SIG-M5 (cell line): ENCODE measurements at regions not wholly inside any gene's neighbourhood (a gene's known extent, or its start where the extent isn't known, plus 50 kb on each side); places are given as distances from the start of the nearest gene placed in this dataset.

Experiments used
- DNase-seq: peaks from one replicate; lab custom pipeline; 2025; lab: John Stamatoyannopoulos, UW

DNA sequence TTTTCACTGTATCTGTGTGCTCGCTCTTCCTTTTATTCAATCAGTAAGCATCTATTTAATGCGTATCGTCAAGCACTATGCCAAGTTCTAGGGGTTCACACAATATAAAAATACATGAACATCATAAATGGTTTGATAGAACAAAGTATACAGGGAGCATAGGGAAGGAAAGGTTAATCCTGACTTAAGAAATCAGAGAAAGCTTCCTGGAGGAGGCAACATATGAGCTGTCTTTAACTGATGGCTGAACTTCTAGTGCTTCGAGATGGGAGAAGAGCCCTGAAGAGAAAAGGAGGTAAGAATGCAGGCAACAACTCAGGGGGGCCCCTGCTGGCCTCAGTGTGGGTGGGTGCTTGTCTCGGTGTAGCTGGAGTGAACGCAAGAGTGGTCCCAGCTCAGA, 63.6 kb upstream of the GALNT2 start:
- DNase-seq: no peak

DNA sequence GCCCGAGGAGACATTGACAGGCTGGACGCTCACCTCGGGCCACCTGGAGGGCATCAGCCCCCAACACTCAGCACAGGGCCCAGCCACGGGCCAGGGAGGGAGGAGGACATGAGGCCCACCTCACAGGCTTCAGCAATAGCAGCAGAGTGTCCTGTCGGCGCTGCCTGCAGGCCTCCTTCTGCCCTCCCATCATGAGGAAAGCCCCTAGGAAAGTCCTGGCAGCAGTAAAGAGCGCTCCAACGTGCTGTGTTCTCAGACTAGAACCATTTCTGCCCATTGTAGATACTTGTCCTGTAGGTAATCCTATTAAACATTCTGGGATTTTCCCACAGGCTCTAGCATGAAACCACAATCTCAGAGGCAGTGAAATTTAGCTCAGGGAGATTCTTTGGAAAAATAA, 62.0 kb upstream of the GALNT2 start:
- DNase-seq: no peak

DNA sequence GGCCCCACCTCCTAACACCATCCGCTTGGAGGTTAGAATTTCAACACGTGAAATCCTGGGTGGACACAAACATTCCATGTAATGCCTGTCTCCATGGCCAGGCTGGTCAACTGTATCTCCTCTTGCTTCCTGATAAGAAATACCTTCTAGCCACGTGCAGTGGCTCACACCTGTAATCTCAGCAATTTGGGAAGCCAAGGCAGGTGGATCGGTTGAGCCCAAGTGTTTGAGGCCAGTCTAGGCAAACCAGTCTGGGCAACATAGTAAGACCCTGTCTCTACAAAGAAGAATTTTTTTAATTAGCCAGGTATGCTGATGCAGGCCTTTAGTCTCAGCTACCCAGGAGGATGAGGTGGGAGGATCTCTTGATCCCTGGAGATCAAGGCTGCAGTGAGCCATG, 58.3 kb upstream of the GALNT2 start:
- no peak for DNase-seq

DNA sequence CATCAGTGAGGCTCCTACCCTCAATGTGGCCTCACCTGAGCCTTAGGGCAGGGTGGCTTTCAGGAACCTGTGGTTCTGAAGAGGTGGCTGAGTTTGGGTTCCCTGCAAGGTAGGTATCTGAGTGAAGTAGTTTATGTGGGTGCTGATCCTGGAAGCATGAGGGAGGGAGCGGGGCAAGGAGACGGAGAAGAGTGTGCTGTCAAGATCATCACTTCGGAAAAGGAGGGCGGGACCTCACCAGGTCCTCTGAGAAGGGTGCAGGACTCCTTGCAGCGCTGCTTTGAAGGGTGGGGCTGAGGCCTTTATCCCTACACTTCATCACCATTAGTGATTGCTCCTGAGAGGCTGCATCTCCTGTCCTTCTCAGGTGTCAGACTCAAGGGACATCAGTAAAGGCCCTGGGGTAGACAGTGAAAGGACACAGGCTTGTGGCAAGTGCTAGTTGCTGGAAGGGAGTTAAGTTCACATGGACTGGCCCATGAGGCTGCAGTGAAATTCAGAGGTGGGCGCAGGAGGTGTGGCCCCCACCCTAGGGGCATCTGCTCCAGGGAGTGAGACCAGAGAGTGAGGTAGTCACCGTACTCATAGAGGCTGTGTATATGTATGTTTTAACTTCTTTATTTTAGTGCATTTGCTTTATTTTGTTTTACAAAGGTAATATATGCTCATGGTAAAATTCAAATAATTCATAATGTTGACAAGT, 57.3 kb upstream of the GALNT2 start:
- no peak for DNase-seq

DNA sequence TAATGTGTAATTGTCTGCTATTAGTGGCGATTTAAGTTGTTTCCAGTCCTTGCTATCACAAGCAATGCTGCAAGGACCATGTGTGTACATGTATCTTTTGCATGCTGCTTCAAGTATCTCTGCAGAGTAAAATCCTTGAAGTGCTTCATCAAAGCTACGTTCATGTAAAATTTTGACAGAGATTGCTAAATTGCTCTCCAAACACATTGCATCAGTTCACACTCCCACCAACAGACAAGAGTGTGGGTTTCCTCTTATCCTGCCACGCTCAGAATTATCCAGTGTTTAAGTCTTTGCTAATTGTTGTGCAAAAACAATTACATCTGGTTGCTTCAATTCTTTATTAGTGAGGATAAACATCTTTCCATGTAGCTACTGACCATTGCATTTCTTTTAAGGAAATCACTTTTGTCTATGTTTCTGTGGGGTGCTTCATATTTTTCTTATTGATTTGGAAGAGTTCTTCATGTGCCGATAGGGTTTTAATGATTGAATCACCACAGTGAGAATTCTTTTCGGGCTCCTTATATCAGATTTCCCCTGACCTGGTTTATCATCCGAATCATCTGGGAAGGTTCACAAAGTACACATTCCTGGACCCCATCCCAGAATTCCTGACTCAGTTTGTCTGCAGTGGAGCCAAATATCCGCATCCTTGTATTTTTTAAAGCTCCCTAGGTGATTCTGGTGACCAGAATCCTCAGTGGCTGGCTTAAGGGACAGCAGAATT, 56.3 kb upstream of the GALNT2 start:
- DNase-seq: no peak

DNA sequence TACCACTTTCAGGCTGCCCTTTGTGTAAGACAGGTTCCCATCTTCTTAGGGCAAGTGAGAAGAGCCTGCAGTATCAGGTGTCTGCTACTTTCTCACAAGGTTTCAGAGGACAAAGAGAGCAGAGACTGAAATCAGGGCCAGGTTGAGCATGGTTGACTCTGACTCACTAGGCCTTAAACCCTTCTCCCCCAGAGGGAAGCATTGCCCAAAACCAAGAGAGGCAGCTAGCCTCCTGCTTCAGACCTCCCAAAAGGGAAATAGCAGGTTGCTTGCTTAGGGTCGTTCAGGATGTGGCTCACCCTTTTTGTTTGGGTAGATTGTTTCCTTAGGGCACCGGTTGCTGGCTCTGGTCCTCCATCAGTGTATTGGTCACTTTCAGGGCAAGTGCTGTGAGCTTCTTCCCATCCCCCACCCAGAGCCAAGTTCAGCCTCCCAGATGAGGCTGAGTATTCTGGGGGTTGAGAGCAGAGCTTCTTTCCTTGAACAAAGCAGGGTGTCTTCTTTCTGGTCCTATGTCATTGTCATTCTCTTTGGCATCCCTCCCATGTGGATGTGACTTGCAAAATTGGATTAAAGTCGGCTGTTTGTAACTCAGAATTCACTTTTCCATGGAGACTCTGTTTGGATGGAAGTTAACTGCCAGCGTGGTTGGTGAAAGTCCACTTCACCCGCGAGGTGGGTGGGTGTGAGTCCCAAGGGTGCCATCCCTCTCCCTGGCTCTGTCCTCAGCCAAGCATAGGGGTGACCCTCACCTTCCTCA, 55.5 kb upstream of the GALNT2 start:
- DNase-seq: no peak

DNA sequence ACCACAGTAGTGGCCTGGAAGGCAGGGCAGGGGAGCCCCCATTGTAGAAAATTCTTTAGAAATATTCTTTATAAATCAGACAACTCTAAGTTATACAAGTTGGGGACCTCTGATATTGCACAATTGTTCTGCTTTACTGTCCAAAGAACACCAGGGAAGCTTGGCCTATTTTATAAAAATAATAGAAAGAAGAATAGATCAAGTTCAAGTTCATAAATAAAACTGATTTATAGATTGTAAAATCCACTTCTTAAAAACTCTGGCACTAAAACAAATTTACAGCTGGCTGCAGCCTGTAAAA, 55.0 kb upstream of the GALNT2 start:
- no peak for DNase-seq

DNA sequence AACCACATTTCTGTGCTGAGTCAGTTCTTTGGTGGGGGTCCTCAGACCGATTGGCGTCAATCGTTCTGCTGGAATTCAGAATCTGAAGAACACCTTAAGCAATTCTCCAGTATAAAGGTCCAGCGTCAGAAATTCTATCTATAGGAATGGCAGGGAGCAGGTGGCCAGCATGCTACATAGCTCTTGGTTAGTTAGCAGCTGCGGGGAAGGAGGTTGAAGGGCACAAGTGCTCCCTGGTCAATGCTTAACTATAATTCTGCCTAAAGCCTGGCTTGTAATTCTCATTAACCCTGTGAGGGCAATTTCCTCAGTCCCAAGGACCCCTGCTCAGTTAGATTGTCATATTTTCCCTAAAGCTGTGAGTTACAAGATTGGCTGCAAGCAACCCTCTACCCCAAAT, 54.3 kb upstream of the GALNT2 start:
- no peak for DNase-seq

DNA sequence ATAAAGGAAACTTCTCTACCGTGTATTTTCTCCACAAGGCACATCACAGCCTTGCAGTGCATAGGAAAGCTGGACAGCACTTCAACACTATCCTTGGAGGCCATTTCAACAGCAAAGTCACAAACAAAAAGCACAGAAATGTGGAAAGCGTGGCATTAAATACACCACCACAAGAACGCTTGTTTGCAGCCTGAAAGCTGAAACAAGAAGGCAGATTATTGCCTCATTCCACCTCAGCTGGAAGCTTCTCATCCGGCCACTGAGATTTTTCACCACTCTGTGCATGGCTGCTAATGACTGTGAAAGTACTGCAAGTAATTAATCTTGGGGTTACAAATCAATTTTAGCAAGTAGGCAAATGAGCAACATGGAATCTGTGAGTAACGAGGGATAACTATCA, 50.9 kb upstream of the GALNT2 start:
- no peak for DNase-seq
